Naive thymus-derived CD4-positive, alpha-beta T cell (primary cell): ENCODE measurements at regions not wholly inside any gene's neighbourhood (a gene's known extent, or its start where the extent isn't known, plus 50 kb on each side); places are given as distances from the start of the nearest gene placed in this dataset.
A peak's percentile ranks its signal among the peaks of the same experiment; 100 is the strongest.

ENCODE experiments used
- ATAC-seq: fragments of 150-1000 bp; cut with Tn5 transposase; 2 replicates; pipeline ENCODE4 v1.10.0; 2021; ENCODE audit warnings: mild to moderate bottlenecking, moderate library complexity
- CTCF ChIA-PET: fragments of 350-600 bp; sonication (Branson Sonifier 250); formaldehyde crosslinking; loops from one replicate; lab custom pipeline; 2021; ENCODE audit warnings: antibody characterized with exemption; lab: Charles Lee
- POLR2A ChIA-PET: fragments of 350-600 bp; sonication (Branson Sonifier 250); formaldehyde crosslinking; loops from one replicate; lab custom pipeline; 2021; ENCODE audit warnings: antibody characterized with exemption, inconsistent platforms; lab: Charles Lee
- DNase-seq, 9 donors: peaks; one replicate each; pipeline versions ENCODE4 v3.0.0 to v3.0.0-alpha.2; 2020 to 2022; ENCODE audit warnings: mixed read lengths in 1 of 9
- H3K27ac ChIP-seq: one replicate; pipeline ENCODE4 v1.7.0; 2013; ENCODE audit warnings: mild to moderate bottlenecking, low read depth, low read length, moderate library complexity
- H3K27me3 ChIP-seq, 2 donors: one replicate each; pipeline ENCODE4 v1.7.0; 2013; ENCODE audit warnings: low read length in 2 of 2, mild to moderate bottlenecking in 2 of 2, moderate library complexity in 2 of 2; ENCODE audit not compliant: control insufficient read depth in 2 of 2, insufficient read depth in 2 of 2
- H3K36me3 ChIP-seq, 3 experiments: 1 replicate in 2 of 3; 2 replicates in 1 of 3; pipeline ENCODE4 v1.7.0; 2013; ENCODE audit warnings: low read length in 3 of 3, mild to moderate bottlenecking in 3 of 3, moderate library complexity in 1 of 3; ENCODE audit not compliant: insufficient read depth in 3 of 3, control insufficient read depth in 2 of 3
- H3K4me1 ChIP-seq, 2 donors: one replicate each; pipeline ENCODE4 v1.7.0; 2013; ENCODE audit warnings: low read length in 2 of 2, mild to moderate bottlenecking in 2 of 2, moderate library complexity in 1 of 2; ENCODE audit not compliant: control insufficient read depth in 2 of 2, insufficient read depth in 2 of 2
- H3K4me3 ChIP-seq: 2 replicates; pipeline ENCODE4 v1.7.0; 2013; ENCODE audit warnings: mild to moderate bottlenecking, low read length
- H3K9me3 ChIP-seq, 3 experiments: 1 replicate in 2 of 3; 2 replicates in 1 of 3; pipeline ENCODE4 v1.7.0; 2013; ENCODE audit warnings: low read length in 3 of 3; ENCODE audit not compliant: control insufficient read depth in 2 of 3
- H3K27ac Mint-ChIP-seq, 9 donors: one replicate each; pipeline ENCODE4 v1.8.0; 2020 to 2022; ENCODE audit warnings: mixed read lengths in 9 of 9, mild to moderate bottlenecking in 8 of 9, moderate library complexity in 5 of 9, inconsistent platforms in 2 of 9
- H3K27me3 Mint-ChIP-seq, 5 donors: one replicate each; pipeline ENCODE4 v1.8.0; 2021 to 2022; ENCODE audit warnings: mixed read lengths in 5 of 5, mild to moderate bottlenecking in 1 of 5
- H3K36me3 Mint-ChIP-seq, 5 donors: one replicate each; pipeline ENCODE4 v1.8.0; 2020 to 2022; ENCODE audit warnings: mixed read lengths in 5 of 5, mild to moderate bottlenecking in 3 of 5, inconsistent platforms in 1 of 5
- H3K4me1 Mint-ChIP-seq, 7 donors: one replicate each; pipeline ENCODE4 v1.8.0; 2020 to 2022; ENCODE audit warnings: mixed read lengths in 7 of 7, mild to moderate bottlenecking in 3 of 7, inconsistent platforms in 1 of 7
- H3K4me3 Mint-ChIP-seq, 10 donors: one replicate each; pipeline ENCODE4 v1.8.0; 2020 to 2022; ENCODE audit warnings: mild to moderate bottlenecking in 10 of 10, mixed read lengths in 10 of 10, moderate library complexity in 6 of 10, inconsistent platforms in 2 of 10
- H3K9me3 Mint-ChIP-seq, 11 donors: one replicate each; pipeline ENCODE4 v1.8.0; 2020 to 2022; ENCODE audit warnings: mixed read lengths in 11 of 11, mild to moderate bottlenecking in 4 of 11, inconsistent platforms in 1 of 11, moderate library complexity in 1 of 11
- intact Hi-C, 2 donors: fragments of 100-400 bp; cut with micrococcal nuclease; formaldehyde crosslinking; loops; one replicate each; pipeline ENCODE4 v1.15.1; 2023

GRCh38 chr2:74764429-74765272 lies 69.3 kb upstream of the HK2 start:
- peak overlapping the region in 1 of 10 donors; percentile 5 for H3K4me3 Mint-ChIP-seq
- no peak overlapping the region for H3K27ac ChIP-seq
- H3K36me3 Mint-ChIP-seq, result no peaks in the 10 kb centered on the region
- no peaks in the 10 kb centered on the region for H3K36me3 ChIP-seq
- H3K27me3 Mint-ChIP-seq, result peaks cover 0 to 6% (median 0%) of the 10 kb centered on the region in 5 donors
- ChIA-PET CTCF (interaction anchor here (1.0 kb wide), 1 partner anchor 73 kb away, joined by 4 read pairs; no protein-coding TSS in a partner anchor), POLR2A (no interaction called here)
- no peak overlapping the region for H3K4me3 ChIP-seq
- H3K4me1 Mint-ChIP-seq, result peaks cover 10 to 18% (median 16%) of the 10 kb centered on the region in 7 donors
- ATAC-seq (no peak), DNase-seq (peak in 1 of 9 donors; percentile 7)
- H3K9me3 Mint-ChIP-seq, result no peaks in the 10 kb centered on the region
- peak overlapping the region in 2 of 9 donors; percentile 45 to 72 for H3K27ac Mint-ChIP-seq
- intact Hi-C loops, result no loop called here
- H3K4me1 ChIP-seq, result no peaks in the 10 kb centered on the region
- no peaks in the 10 kb centered on the region for H3K9me3 ChIP-seq
- no peaks in the 10 kb centered on the region for H3K27me3 ChIP-seq

GRCh38 chr2:74766780-74767179 lies 67.1 kb upstream of the HK2 start:
- no peaks in the 10 kb centered on the region for H3K9me3 Mint-ChIP-seq
- POLR2A ChIA-PET, result no interaction called here
- CTCF ChIA-PET, result no interaction called here
- H3K27me3 Mint-ChIP-seq, result peaks cover 0 to 6% (median 0%) of the 10 kb centered on the region in 5 donors
- peaks cover 10 to 18% (median 16%) of the 10 kb centered on the region in 7 donors for H3K4me1 Mint-ChIP-seq
- Histone ChIP-seq H3K4me1 (no peaks in the 10 kb centered on the region), H3K27ac (no peak overlapping the region), H3K27me3 (no peaks in the 10 kb centered on the region), H3K9me3 (no peaks in the 10 kb centered on the region), H3K36me3 (no peaks in the 10 kb centered on the region), H3K4me3 (no peak overlapping the region)
- no peak overlapping the region for H3K27ac Mint-ChIP-seq
- no peak overlapping the region for H3K4me3 Mint-ChIP-seq
- no peak for ATAC-seq
- H3K36me3 Mint-ChIP-seq, result no peaks in the 10 kb centered on the region
- DNase-seq, result no peak
- intact Hi-C loops, result no loop called here

DNA sequence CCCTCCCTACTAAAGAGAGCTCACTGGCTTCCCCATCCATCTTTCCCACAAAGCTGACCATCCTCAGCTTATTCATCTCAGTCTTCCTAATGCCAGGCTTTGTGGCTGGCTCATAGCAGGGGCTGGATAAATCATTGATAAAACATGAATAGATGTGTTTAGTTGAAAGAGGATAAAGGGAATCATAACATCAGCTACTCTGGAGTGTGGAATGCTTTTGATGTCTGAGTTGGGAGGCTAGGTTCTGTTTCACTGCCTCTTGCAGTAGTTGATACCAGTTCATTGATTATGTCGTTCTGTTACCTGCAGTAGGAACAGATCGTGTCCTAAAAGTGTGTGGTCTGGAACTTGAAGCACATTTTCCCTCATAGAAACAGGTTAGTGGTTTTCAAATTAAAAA lies 66.3 kb upstream of the HK2 start:
- H3K4me3 Mint-ChIP-seq, result no peak overlapping the region
- no peaks in the 10 kb centered on the region for H3K27me3 ChIP-seq
- intact Hi-C loops, result no loop called here
- DNase-seq (no peak), ATAC-seq (no peak)
- H3K4me1 ChIP-seq, result no peaks in the 10 kb centered on the region
- no peaks in the 10 kb centered on the region for H3K36me3 Mint-ChIP-seq
- ChIA-PET POLR2A (interaction anchor here (0.6 kb wide), 1 partner anchor 197 kb away, joined by 3 read pairs; no protein-coding TSS in a partner anchor), CTCF (interaction anchor here (0.6 to 1.8 kb wide), 3 partner anchors 52 to 114 kb away, joined by 3 to 6 read pairs (median 3); no protein-coding TSS in a partner anchor)
- H3K27ac Mint-ChIP-seq, result no peak overlapping the region
- H3K27me3 Mint-ChIP-seq, result peaks cover 0 to 6% (median 0%) of the 10 kb centered on the region in 5 donors
- no peak overlapping the region for H3K27ac ChIP-seq
- peaks cover 10 to 18% (median 16%) of the 10 kb centered on the region in 7 donors for H3K4me1 Mint-ChIP-seq
- H3K36me3 ChIP-seq, result no peaks in the 10 kb centered on the region
- no peak overlapping the region for H3K4me3 ChIP-seq
- H3K9me3 ChIP-seq, result no peaks in the 10 kb centered on the region
- no peaks in the 10 kb centered on the region for H3K9me3 Mint-ChIP-seq

GRCh38 chr2:74768401-74768914 lies 65.5 kb upstream of the HK2 start:
- ATAC-seq, result no peak
- Histone ChIP-seq H3K4me1 (no peaks in the 10 kb centered on the region), H3K4me3 (no peak overlapping the region), H3K27ac (no peak overlapping the region), H3K9me3 (no peaks in the 10 kb centered on the region), H3K36me3 (no peaks in the 10 kb centered on the region), H3K27me3 (no peaks in the 10 kb centered on the region)
- H3K9me3 Mint-ChIP-seq, result no peaks in the 10 kb centered on the region
- intact Hi-C loops, result no loop called here
- DNase-seq, result no peak
- peaks cover 0 to 6% (median 0%) of the 10 kb centered on the region in 5 donors for H3K27me3 Mint-ChIP-seq
- peak overlapping the region in 1 of 9 donors; percentile 3 for H3K27ac Mint-ChIP-seq
- no peak overlapping the region for H3K4me3 Mint-ChIP-seq
- ChIA-PET POLR2A (no interaction called here), CTCF (interaction anchor here (1.8 kb wide), 1 partner anchor 108 kb away, joined by 6 read pairs; no protein-coding TSS in a partner anchor)
- peaks cover 10 to 18% (median 16%) of the 10 kb centered on the region in 7 donors for H3K4me1 Mint-ChIP-seq
- no peaks in the 10 kb centered on the region for H3K36me3 Mint-ChIP-seq

GRCh38 chr2:74772046-74772445 lies 61.9 kb upstream of the HK2 start:
- no peaks in the 10 kb centered on the region for H3K36me3 ChIP-seq
- no peak overlapping the region for H3K27ac ChIP-seq
- H3K4me3 ChIP-seq, result no peak overlapping the region
- no peak overlapping the region for H3K27ac Mint-ChIP-seq
- no peak for DNase-seq
- no peak for ATAC-seq
- CTCF ChIA-PET, result interaction anchor here (0.7 kb wide), 1 partner anchor 113 kb away, joined by 3 read pairs; no protein-coding TSS in a partner anchor
- H3K4me3 Mint-ChIP-seq, result no peak overlapping the region
- H3K9me3 Mint-ChIP-seq, result no peaks in the 10 kb centered on the region
- H3K27me3 ChIP-seq, result no peaks in the 10 kb centered on the region
- H3K4me1 ChIP-seq, result no peaks in the 10 kb centered on the region
- peaks cover 0 to 6% (median 0%) of the 10 kb centered on the region in 5 donors for H3K27me3 Mint-ChIP-seq
- H3K9me3 ChIP-seq, result no peaks in the 10 kb centered on the region
- peaks cover 0 to 6% (median 4%) of the 10 kb centered on the region in 7 donors for H3K4me1 Mint-ChIP-seq
- no peaks in the 10 kb centered on the region for H3K36me3 Mint-ChIP-seq
- intact Hi-C loops, result no loop called here
- POLR2A ChIA-PET, result no interaction called here

- POLR2A ChIA-PET, result no interaction called here
- H3K27ac Mint-ChIP-seq, result peak overlapping the region in 3 of 9 donors; percentile 21 to 80 (median 26)
These were observed 56.6 kb upstream of the HK2 start for GRCh38 chr2:74777161-74777900.

More at GRCh38 chr2:74777161-74777900, 56.6 kb upstream of the HK2 start:
- Histone ChIP-seq H3K4me1 (no peaks in the 10 kb centered on the region), H3K27ac (no peak overlapping the region), H3K4me3 (no peak overlapping the region), H3K36me3 (no peaks in the 10 kb centered on the region), H3K27me3 (no peaks in the 10 kb centered on the region), H3K9me3 (no peaks in the 10 kb centered on the region)
- Mint-ChIP-seq H3K27me3 (peaks cover 0 to 4% (median 0%) of the 10 kb centered on the region in 5 donors), H3K9me3 (no peaks in the 10 kb centered on the region), H3K4me3 (peak overlapping the region in 3 of 10 donors; percentile 32 to 61 (median 45)), H3K4me1 (peaks cover 4 to 18% (median 15%) of the 10 kb centered on the region in 7 donors), H3K36me3 (no peaks in the 10 kb centered on the region)
- intact Hi-C loops, result no loop called here
- ATAC-seq (no peak), DNase-seq (no peak)
- CTCF ChIA-PET, result interaction anchor here (0.9 kb wide), 1 partner anchor 99 kb away, joined by 4 read pairs; no protein-coding TSS in a partner anchor
